Stimulated activated CD4-positive, alpha-beta T cell treated with anti-CD3 and anti-CD28 coated beads, TNF-alpha, amount 100 ng/mL, for 4 hours (primary cell): ENCODE measurements at regions not wholly inside any gene's neighbourhood (a gene's known extent, or its start where the extent isn't known, plus 50 kb on each side); places are given as distances from the start of the nearest gene placed in this dataset.

Source experiments
- DNase-seq, 3 experiments: peaks; one replicate each; pipeline ENCODE4 v3.0.0-alpha.2; 2020; ENCODE audit warnings: low read depth in 3 of 3

- no peak for DNase-seq
Observed at GRCh38 chr4:89427782-89428181, 120.2 kb upstream of the GPRIN3 start.

GRCh38 chr4:89425023-89425422 lies 117.4 kb upstream of the GPRIN3 start:
- DNase-seq, result no peak

GRCh38 chr4:89422441-89422990 lies 114.9 kb upstream of the GPRIN3 start:
- DNase-seq, result no peak

GRCh38 chr4:89420507-89420906 lies 112.9 kb upstream of the GPRIN3 start:
- no peak for DNase-seq

- DNase-seq, result no peak
Observed at GRCh38 chr4:89419111-89419695, 111.6 kb upstream of the GPRIN3 start.

GRCh38 chr4:89416960-89417359 lies 109.4 kb upstream of the GPRIN3 start:
- no peak for DNase-seq

GRCh38 chr4:89413518-89413917 lies 105.9 kb upstream of the GPRIN3 start:
- DNase-seq, result no peak

GRCh38 chr4:89411539-89412309 lies 104.1 kb upstream of the GPRIN3 start:
- DNase-seq, result no peak

GRCh38 chr4:89410687-89411086 lies 103.1 kb upstream of the GPRIN3 start:
- DNase-seq, result no peak

GRCh38 chr4:89404530-89404929 lies 96.9 kb upstream of the GPRIN3 start:
- DNase-seq, result no peak

GRCh38 chr4:89403826-89404225 lies 96.2 kb upstream of the GPRIN3 start:
- no peak for DNase-seq

GRCh38 chr4:89400287-89401035 lies 92.9 kb upstream of the GPRIN3 start:
- DNase-seq, result no peak

- DNase-seq, result no peak
Observed at GRCh38 chr4:89398644-89399043, 91.0 kb upstream of the GPRIN3 start.

- no peak for DNase-seq
Observed at GRCh38 chr4:89398146-89398545, 90.5 kb upstream of the GPRIN3 start.

- DNase-seq, result no peak
Observed at GRCh38 chr4:89397441-89397840, 89.8 kb upstream of the GPRIN3 start.

GRCh38 chr4:89382439-89382838 lies 74.8 kb upstream of the GPRIN3 start:
- no peak for DNase-seq

GRCh38 chr4:89380980-89381379 lies 73.4 kb upstream of the GPRIN3 start:
- no peak for DNase-seq

GRCh38 chr4:89379511-89380044 lies 72.0 kb upstream of the GPRIN3 start:
- DNase-seq, result no peak

GRCh38 chr4:89373394-89373793 lies 65.8 kb upstream of the GPRIN3 start:
- no peak for DNase-seq

GRCh38 chr4:89371614-89372013 lies 64.0 kb upstream of the GPRIN3 start:
- DNase-seq, result no peak

GRCh38 chr4:89369581-89369980 lies 62.0 kb upstream of the GPRIN3 start:
- DNase-seq, result no peak

- no peak for DNase-seq
Observed at GRCh38 chr4:89368861-89369260, 61.3 kb upstream of the GPRIN3 start.
